Fibroblast of villous mesenchyme (primary cell): ENCODE measurements at regions not wholly inside any gene's neighbourhood (a gene's known extent, or its start where the extent isn't known, plus 50 kb on each side); places are given as distances from the start of the nearest gene placed in this dataset.

Experiments
- DNase-seq: peaks from one replicate; pipeline ENCODE4 v3.0.0-alpha.2; 2010; ENCODE audit warnings: low read depth
- H3K4me3 ChIP-seq: 2 replicates; pipeline ENCODE4 v1.5.1; 2011; ENCODE audit warnings: low read depth, mild to moderate bottlenecking, low read length
- CTCF ChIP-seq: IDR thresholded peaks from 2 replicates; pipeline ENCODE4 v1.5.1; 2012; ENCODE audit warnings: low read depth, mild to moderate bottlenecking, low read length; ENCODE audit not compliant: insufficient read depth

- TF ChIP-seq CTCF = no peak
- DNase-seq = no peak
- no peak overlapping the region for H3K4me3 ChIP-seq
Observed at GRCh38 chr9:89873801-89874200, 269.0 kb downstream of the GADD45G start.

GRCh38 chr9:89874351-89875321, 269.8 kb downstream of the GADD45G start:
- no peak overlapping the region for H3K4me3 ChIP-seq
- peak; percentile 10 for DNase-seq
- no peak for TF ChIP-seq CTCF

GRCh38 chr9:89877051-89878002, 272.5 kb downstream of the GADD45G start:
- no peak for TF ChIP-seq CTCF
- no peak overlapping the region for H3K4me3 ChIP-seq
- DNase-seq = no peak

- TF ChIP-seq CTCF = no peak
- no peak overlapping the region for H3K4me3 ChIP-seq
- DNase-seq = no peak
Observed at GRCh38 chr9:89878003-89878411, 273.2 kb downstream of the GADD45G start.

- no peak for TF ChIP-seq CTCF
- H3K4me3 ChIP-seq = no peak overlapping the region
- no peak for DNase-seq
Observed at GRCh38 chr9:89878687-89879086, 273.9 kb downstream of the GADD45G start.

- no peak for TF ChIP-seq CTCF
- no peak for DNase-seq
- no peak overlapping the region for H3K4me3 ChIP-seq
Observed at GRCh38 chr9:89879276-89879675, 274.5 kb downstream of the GADD45G start.
